ENCODE measurements at regions not wholly inside any gene's neighbourhood (a gene's known extent, or its start where the extent isn't known, plus 50 kb on each side); places are given as distances from the start of the nearest gene placed in this dataset.

DNA sequence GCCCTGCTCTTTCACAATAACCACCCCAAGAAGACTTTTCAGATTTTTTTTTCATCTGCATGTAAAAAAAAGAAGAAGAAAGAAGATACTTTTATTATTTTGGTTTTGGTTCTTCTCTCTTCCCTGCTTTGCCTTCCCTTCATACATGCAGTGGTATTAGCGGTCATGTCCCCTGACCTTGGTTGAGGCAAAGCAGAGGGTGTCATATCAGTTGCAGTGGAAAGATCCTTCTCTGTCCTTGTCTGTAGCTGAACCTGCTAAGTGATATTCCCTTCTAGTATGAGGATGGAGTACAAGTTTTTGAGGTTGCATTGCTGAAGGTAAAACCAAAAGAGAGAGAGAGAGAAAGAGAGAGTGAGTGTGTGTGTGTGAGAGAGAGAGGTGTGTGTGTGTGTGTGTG lies 345.7 kb downstream of the UTRN start:
- DNase-seq (no peak), ATAC-seq (ENCODE audit: low read depth) (no peak)
- no peaks in the 10 kb centered on the region for H3K27me3 Mint-ChIP-seq
- H3K4me1 Mint-ChIP-seq: peaks cover 11% of the 10 kb centered on the region
- H3K4me2 ChIP-seq (replicated peaks; ENCODE audit: low read depth, low read length, poor library complexity, severe bottlenecking): no peak overlapping the region
- no peak overlapping the region for H3K27ac ChIP-seq (ENCODE audit: low read length in 2 of 2)
- CTCF ChIA-PET: interaction anchor here (0.5 kb wide), 1 partner anchor 8 kb away, joined by 3 read pairs; no protein-coding TSS in a partner anchor
- H3K9me3 ChIP-seq (ENCODE audit: control extremely low read depth in 1 of 3, control insufficient read depth in 2 of 3, insufficient read depth in 1 of 3, low read length in 2 of 3): peaks cover 0 to 13% (median 0%) of the 10 kb centered on the region in 3 donors
- no peaks in the 10 kb centered on the region for H3K27me3 ChIP-seq (replicated peaks in 1 of 4; ENCODE audit: control extremely low read depth in 1 of 4, control insufficient read depth in 3 of 4, insufficient read depth in 4 of 4, low read length in 3 of 4)
- H3K9ac ChIP-seq (ENCODE audit: low read length): no peak overlapping the region
- peaks cover 47% of the 10 kb centered on the region for H4K20me1 ChIP-seq (ENCODE audit: control insufficient read depth, insufficient read depth, low read length, poor library complexity, severe bottlenecking)
- no peak overlapping the region for H3K27ac Mint-ChIP-seq
- POLR2A ChIA-PET: no interaction called here
- intact Hi-C loops (cut with micrococcal nuclease): no loop called here
- TF ChIP-seq, protein P1, sequence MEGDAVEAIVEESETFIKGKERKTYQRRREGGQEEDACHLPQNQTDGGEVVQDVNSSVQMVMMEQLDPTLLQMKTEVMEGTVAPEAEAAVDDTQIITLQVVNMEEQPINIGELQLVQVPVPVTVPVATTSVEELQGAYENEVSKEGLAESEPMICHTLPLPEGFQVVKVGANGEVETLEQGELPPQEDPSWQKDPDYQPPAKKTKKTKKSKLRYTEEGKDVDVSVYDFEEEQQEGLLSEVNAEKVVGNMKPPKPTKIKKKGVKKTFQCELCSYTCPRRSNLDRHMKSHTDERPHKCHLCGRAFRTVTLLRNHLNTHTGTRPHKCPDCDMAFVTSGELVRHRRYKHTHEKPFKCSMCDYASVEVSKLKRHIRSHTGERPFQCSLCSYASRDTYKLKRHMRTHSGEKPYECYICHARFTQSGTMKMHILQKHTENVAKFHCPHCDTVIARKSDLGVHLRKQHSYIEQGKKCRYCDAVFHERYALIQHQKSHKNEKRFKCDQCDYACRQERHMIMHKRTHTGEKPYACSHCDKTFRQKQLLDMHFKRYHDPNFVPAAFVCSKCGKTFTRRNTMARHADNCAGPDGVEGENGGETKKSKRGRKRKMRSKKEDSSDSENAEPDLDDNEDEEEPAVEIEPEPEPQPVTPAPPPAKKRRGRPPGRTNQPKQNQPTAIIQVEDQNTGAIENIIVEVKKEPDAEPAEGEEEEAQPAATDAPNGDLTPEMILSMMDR (IDR thresholded peaks at IDR 0.05): no peak
- no peak for TF ChIP-seq EZH2 (IDR thresholded peaks at IDR 0.05; ENCODE audit: borderline replicate concordance, insufficient read depth, low read depth, low read length, poor library complexity, severe bottlenecking)
- WGBS (ENCODE audit: insufficient coverage): no CpG with 5 or more reads among the region's 1 CpG
- peaks cover 36% of the 10 kb centered on the region for H3K79me2 ChIP-seq (ENCODE audit: control insufficient read depth, insufficient read depth, low read length)
- H3K4me3 ChIP-seq (ENCODE audit: control extremely low read depth in 1 of 5, extremely low read depth in 1 of 5, insufficient read depth in 1 of 5, low read depth in 2 of 5, low read length in 4 of 5): no peak overlapping the region
- H3K4me1 ChIP-seq (ENCODE audit: control insufficient read depth in 2 of 2, insufficient read depth in 2 of 2, low read length in 2 of 2): no peaks in the 10 kb centered on the region
- no peaks in the 10 kb centered on the region for H3K9me3 Mint-ChIP-seq (ENCODE audit: insufficient read depth)
- H2AFZ ChIP-seq (ENCODE audit: insufficient read depth, low read depth, low read length, poor library complexity, severe bottlenecking): no peak overlapping the region
- H3K4me3 Mint-ChIP-seq: no peak overlapping the region
- peaks cover 0 to 11% of the 10 kb centered on the region in 2 experiments for H3K36me3 ChIP-seq (replicated peaks in 1 of 2; ENCODE audit: control extremely low read depth in 1 of 2, control insufficient read depth in 1 of 2, extremely low read depth in 1 of 2, insufficient read depth in 2 of 2, low read length in 1 of 2)

DNA sequence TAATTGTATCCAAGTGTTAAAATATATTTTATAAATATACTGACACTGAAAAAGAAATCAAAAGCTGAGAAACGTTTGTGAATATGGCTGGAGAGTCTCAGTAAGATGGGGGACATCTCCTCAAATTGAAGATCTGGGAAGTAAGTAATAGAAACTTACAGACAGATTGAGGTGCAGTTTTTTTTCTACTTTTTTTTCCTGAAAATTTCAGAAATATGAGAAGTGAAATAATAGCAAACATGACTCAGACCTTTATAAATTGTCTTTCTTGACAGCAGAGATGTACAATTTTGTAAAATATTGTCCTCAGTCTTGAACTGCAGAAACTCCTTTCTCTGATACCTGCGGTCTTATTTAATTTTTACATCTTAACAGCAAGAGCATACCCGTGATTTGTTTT lies 347.1 kb downstream of the UTRN start:
- ChIA-PET POLR2A (no interaction called here), CTCF (no interaction called here)
- Mint-ChIP-seq H3K4me3 (no peak overlapping the region), H3K9me3 (ENCODE audit: insufficient read depth) (no peaks in the 10 kb centered on the region), H3K27ac (no peak overlapping the region), H3K4me1 (peaks cover 11% of the 10 kb centered on the region), H3K27me3 (no peaks in the 10 kb centered on the region)
- Histone ChIP-seq H3K79me2 (ENCODE audit: control insufficient read depth, insufficient read depth, low read length) (peaks cover 34% of the 10 kb centered on the region), H3K4me3 (ENCODE audit: control extremely low read depth in 1 of 5, extremely low read depth in 1 of 5, insufficient read depth in 1 of 5, low read depth in 2 of 5, low read length in 4 of 5) (no peak overlapping the region), H3K27me3 (replicated peaks in 1 of 4; ENCODE audit: control extremely low read depth in 1 of 4, control insufficient read depth in 3 of 4, insufficient read depth in 4 of 4, low read length in 3 of 4) (no peaks in the 10 kb centered on the region), H3K27ac (ENCODE audit: low read length in 2 of 2) (no peak overlapping the region), H3K4me1 (ENCODE audit: control insufficient read depth in 2 of 2, insufficient read depth in 2 of 2, low read length in 2 of 2) (no peaks in the 10 kb centered on the region), H3K4me2 (replicated peaks; ENCODE audit: low read depth, low read length, poor library complexity, severe bottlenecking) (no peak overlapping the region), H3K9ac (ENCODE audit: low read length) (no peak overlapping the region), H2AFZ (ENCODE audit: insufficient read depth, low read depth, low read length, poor library complexity, severe bottlenecking) (no peak overlapping the region), H4K20me1 (ENCODE audit: control insufficient read depth, insufficient read depth, low read length, poor library complexity, severe bottlenecking) (peaks cover 50% of the 10 kb centered on the region), H3K9me3 (ENCODE audit: control extremely low read depth in 1 of 3, control insufficient read depth in 2 of 3, insufficient read depth in 1 of 3, low read length in 2 of 3) (peaks cover 0 to 13% (median 0%) of the 10 kb centered on the region in 3 donors), H3K36me3 (replicated peaks in 1 of 2; ENCODE audit: control extremely low read depth in 1 of 2, control insufficient read depth in 1 of 2, extremely low read depth in 1 of 2, insufficient read depth in 2 of 2, low read length in 1 of 2) (peaks cover 0 to 11% of the 10 kb centered on the region in 2 experiments)
- intact Hi-C loops (cut with micrococcal nuclease): no loop called here
- DNase-seq (no peak), ATAC-seq (ENCODE audit: low read depth) (no peak)
- no peak for TF ChIP-seq EZH2 (IDR thresholded peaks at IDR 0.05; ENCODE audit: borderline replicate concordance, insufficient read depth, low read depth, low read length, poor library complexity, severe bottlenecking)
- TF ChIP-seq, protein P1 (IDR thresholded peaks at IDR 0.05): no peak
- no CpG with 5 or more reads among the region's 3 CpGs for WGBS (ENCODE audit: insufficient coverage)
